GM18505 (cell line): ENCODE measurements at regions not wholly inside any gene's neighbourhood (a gene's known extent, or its start where the extent isn't known, plus 50 kb on each side); places are given as distances from the start of the nearest gene placed in this dataset.

Experiments
- ATAC-seq: cut with Tn5 transposase; IDR thresholded peaks from one replicate; pipeline ENCODE4 v1.9.1; 2021; ENCODE audit not compliant: unreplicated experiment
- POLR2A ChIP-seq: IDR thresholded peaks from 4 replicates; pipeline ENCODE4 v1.6.1; 2011; ENCODE audit warnings: borderline replicate concordance; ENCODE audit not compliant: insufficient read depth, insufficient read length; ENCODE audit errors: extremely low read depth

DNA sequence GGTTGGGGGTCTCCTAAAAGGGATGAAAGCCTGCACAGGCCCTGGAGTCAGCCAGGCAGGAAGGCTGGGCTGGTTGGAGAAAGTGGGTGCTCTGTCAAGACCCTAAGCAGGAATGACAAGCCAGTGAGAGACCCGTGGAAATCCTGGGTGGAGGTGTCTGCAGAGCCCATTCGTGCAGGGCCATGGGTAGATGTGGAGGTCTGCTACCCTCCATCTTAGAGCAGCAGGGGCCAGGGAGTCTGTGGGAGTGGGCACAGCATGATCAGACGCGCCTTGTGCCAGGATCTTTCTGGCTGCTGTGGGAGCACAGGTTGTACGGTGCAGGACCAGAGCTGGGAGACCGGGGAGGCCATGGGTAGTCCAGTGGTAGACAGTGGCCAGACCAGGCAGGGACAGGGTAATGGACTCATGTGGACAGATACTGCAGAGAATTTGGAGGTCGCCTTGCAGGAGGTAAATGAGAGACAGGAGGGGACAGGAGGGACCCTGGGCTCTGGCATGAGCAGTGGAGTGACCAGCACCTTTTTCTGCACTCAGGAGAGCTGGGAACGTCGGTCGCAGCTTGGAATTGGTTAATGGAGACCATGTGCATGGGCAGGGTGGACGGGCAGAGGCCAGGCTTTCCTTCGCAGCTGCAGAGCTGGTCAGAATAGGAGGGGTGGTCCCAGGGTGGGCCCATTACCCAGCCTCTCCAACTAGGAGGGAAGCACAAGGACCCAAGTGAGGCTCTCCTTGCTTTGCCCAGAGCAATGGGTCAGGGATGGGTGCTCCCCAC lies 203.5 kb upstream of the PMEPA1 start:
- no peak for TF ChIP-seq POLR2A
- no peak for ATAC-seq

DNA sequence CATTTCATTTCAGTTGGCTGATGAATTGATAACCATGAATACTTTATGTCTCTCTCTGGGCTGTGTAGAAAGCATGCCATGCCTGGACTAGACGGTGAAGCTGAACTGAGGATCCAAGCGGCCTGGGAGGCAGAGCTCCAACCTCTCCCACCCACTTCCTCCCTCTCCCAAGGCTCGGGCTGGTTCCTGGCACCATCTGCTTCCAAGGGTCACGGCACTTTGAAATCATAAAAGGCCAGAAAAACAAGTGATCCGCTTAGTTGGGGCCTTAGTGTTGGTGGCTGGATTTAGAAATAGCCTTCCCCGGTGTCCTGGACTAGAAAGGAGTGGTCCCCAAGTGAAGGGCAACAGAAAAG lies 202.4 kb upstream of the PMEPA1 start:
- no peak for ATAC-seq
- TF ChIP-seq POLR2A = no peak

DNA sequence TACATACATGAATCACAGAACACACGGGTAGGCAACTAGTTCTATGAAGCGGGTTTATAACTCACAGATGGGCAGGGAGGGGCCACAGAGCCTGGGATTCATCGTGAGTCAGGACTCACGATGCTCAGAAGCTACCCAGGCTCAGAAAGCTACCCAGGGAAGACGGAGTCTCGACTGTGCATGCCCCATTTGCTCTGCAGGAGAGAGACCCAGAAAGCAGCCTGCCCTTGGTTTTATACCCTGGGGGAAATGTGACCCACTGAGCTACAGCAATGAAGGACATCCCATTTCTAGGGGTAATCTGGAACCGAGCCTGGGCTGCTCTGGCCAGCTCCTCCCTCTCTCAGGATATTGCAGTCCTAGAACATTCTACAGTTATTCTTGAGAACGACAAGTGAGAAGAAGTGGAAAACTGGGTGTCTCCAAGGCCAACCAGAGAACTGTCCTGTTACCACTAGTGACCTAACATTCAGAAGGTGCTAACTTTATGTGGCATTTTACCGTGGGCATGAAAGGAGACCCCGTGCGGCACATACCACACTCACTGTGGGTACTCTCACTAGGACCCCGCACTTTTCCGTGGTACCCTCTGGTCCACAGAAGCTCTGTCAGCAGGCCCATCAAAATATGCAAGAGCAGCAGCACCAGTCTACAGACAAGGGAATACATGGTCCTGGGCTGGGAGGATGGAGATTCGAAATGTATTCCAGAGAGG lies 201.9 kb upstream of the PMEPA1 start:
- TF ChIP-seq POLR2A = no peak
- no peak for ATAC-seq

DNA sequence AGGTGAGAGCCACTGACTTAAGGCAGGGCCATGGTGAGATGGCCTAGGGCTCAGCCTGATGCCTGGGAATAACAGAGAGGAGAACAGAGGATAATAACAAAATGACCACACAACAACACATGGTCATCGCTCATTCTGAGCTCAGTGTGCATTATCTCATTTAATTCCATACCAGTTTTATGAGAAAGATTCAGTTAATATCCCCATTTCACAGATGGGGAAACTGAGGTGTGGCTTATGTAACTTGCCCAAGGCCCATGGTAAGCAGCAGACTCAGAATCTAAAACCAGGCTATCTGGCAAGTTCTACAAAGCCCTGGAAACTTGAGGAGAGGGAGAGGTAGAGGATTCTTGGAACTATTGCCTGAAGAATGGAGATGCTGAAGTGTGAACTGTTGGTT lies 200.9 kb upstream of the PMEPA1 start:
- no peak for ATAC-seq
- no peak for TF ChIP-seq POLR2A

DNA sequence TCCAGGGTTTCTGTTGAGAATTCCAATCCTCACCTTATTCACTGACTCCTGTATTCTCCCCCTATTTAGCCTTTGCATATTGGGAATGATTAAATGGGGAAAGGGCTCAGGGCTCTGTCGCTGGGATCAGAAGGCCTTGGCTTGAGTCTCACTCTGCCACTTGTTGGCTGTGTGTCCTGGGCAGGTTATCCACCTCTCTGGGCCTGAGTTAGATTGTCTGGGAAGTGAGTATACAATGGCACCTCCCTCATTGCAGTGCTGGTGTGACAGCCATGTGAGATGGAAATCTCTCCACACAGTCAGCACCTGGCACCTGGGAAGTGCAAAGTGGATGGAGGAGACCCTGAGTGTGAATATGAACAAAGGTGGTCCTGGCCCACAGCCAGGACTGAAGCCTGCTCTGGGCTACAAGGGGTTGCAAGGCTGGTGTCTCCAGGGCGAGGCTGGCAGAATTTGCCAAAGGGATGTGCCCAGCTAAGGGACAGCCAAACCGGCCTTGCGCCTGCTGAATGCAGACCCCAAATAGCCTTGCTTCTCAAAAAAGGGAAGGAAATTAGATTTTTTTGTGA lies 200.0 kb upstream of the PMEPA1 start:
- no peak for TF ChIP-seq POLR2A
- no peak for ATAC-seq

DNA sequence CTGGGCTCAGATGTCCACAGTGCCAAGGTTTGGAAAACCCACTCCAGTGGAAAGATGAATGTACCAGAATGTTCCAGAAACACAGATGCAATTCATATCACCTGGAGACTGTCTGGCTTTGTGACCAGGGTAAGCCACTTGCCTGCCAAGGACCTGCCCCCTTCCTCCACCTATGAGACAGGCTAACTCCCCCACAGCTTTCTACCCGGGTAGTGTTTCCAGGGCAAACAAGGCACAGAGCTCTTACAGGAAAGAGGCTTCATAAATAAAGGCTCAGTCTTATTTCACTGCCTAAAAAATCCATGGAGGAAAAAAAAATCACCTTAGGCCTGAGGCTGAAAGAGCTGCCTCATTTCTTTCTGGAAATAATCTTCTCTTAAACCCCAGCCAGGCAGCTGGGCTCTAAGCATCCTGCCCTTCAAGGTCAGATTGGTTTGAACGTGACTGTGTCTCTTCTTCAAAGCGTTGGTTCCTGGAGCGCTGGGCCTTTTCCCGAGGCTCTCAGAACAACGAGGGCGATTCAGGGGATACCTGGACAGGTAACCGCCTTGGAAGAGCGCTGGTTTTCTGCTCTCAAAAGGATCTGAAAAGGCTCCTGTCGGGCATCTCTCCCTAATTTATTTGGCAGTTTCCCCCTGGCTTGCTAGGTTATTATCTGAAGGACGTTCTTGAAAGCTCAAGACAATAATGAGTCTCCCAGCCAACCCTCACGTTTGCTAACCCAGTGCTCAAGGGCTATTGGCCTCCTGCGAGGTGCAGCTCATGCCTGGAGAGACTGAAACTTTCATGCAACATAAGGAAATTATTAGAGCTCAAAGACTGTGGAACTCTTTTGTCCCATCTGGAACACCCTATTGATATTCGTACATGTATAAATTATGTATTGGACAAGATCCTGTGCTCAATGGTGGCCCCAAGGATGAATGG lies 199.2 kb upstream of the PMEPA1 start:
- no peak for ATAC-seq
- no peak for TF ChIP-seq POLR2A

DNA sequence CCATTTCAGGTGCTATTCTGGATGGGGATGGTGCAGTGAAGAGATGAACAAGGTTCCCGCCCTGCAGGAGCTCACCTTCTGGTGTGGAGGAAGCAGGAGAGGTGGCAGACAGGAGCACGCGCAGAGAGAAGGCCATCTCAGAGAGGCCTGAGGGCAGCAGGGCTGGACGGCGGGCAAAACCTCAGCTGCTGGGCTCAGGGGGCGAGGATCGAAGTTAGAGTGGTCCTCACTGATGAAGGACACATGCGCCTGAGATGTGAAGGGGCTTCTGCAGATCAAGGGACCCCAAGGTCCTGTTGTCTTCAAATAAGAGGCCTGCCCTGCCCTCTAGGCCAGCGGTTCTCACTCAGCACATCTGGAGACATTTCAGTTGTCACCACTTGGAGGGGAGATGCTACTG lies 198.4 kb upstream of the PMEPA1 start:
- ATAC-seq = no peak
- no peak for TF ChIP-seq POLR2A

DNA sequence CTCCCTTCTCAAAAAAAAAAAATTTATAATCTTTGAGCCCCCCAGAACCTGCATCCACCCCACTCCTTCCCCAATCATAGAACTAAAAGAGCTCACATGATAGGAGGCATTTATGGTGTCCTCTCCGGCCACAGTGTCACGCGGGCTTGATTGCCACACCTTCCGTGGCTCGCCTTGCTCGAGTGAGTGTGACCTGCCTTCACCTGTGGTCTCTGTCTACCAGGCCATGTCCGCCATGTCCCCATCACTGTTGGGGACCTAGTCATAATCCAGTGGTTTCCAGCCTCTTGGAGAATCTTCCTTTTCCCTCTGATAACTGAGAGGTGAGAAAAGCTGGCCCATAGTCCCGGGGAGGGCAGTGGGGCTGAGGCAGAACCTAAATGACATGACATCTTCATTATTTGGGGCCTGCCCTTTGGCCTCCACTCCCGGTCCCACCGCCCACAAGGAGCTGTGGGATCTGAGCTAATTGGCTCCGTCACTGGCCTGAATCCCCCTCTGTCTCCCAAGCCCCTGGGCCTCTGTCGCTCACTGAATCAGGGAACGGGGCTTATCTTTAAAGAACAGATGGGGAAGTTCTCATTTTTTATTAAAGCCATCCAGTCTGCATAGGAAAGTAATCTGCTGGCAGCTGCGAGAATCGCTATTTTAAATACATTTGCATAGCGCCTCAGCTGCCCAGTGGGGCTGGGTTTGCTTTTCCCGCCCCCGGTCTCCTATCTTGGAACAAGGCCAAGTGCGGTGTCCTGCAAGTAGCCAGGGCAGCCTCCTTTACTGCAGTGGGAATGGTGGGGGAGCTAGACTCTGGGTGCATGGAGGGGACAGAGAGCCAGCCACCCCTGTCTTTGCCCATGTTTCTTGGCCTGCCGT lies 197.6 kb upstream of the PMEPA1 start:
- no peak for ATAC-seq
- TF ChIP-seq POLR2A = no peak

DNA sequence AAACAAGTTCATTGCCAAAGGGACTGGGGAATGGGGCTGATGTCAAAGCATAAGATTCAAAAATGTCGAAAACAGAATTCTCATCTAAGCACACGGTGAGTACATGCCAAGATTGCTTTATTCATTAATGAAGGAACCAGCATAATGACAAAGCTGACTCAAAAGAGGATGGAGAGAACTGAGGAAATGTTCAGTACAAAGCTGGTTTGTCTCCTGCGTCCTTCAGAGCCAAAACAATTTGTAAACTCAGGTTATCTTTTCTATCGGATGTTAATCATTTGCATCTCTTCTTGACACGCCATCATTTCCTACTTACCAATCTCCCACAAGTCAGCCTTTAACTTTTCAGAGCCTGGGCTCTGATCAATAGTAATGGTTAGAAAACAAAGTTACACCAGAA lies 195.6 kb upstream of the PMEPA1 start:
- no peak for TF ChIP-seq POLR2A
- ATAC-seq = no peak

DNA sequence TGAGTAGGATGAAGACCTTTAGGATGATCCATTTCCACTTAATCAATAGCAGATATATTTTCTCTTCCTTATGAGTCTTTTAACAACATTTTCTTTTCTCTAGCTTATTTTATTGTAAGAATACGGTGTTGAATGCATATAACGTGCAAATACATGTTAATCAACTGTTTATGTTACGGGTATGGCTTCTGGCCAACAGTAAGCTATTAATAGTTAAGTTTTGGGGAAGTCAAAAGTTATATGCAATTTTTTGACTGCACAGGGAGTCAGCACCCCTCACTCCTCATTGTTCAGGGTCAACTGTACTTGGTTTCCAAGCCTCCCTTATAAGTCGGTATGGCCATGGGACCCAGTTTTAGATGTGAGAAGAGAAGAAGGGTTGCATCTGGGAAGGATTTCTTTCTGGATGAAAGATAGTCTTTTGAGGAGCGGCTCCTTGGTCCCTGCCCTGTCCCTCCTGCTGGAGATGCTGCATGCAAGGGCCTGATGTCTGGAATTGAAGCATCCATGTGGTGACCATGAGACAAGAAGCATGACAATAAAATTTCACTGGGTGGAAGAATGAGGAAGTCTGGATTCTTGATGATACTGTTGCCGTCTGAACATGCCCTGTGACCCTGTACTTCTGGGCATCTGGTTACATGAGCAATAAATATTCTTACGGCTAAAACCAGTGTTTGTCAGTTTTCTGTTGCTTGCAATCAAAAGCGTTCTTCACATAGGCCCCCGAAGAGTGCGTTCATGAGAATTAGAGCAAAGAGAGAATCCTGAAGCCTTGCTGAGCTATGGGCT lies 194.7 kb upstream of the PMEPA1 start:
- ATAC-seq = no peak
- no peak for TF ChIP-seq POLR2A

DNA sequence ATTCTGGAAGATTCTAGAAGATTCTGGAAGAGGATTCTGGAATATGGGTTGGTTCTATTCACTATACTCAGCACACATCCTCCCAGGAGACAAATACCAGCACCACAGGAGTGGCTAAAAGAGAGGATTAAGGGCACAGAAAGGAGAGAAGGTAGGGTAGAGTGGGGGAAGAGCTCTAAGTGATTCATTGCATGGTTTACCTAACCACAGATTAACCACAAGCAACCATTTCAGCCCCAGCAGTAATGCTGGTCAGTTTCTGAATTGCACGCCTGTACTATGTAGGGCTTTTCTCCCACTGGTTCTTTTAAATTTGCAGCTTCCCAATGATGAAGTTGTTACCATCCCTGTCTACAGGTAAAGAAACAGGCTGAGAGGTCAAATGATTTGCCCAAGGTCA lies 192.7 kb upstream of the PMEPA1 start:
- peak; percentile 47 for ATAC-seq

DNA sequence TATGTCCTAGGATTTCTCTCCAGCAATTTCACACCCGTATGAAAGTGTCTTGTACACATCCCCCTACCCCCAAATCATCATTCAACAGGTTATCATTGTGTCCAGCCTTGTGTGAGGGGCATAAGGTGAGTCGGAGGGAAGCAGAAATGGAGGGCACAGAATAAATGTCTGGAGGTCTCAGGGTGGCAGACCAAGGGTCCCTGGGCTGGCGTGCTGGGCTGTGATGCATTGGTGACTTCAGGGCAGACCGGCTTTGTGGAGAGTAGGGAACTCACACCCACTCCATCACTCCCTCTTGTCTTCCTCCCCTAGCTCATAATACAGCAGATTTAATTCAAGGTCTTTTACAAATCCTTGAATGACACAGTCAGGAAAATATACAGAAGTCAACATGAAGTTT lies 191.7 kb upstream of the PMEPA1 start:
- no peak for TF ChIP-seq POLR2A
- ATAC-seq = no peak

More for the DNA sequence above, 192.7 kb upstream of the PMEPA1 start:
- TF ChIP-seq POLR2A = no peak
